ENCODE measurements at regions not wholly inside any gene's neighbourhood (a gene's known extent, or its start where the extent isn't known, plus 50 kb on each side); places are given as distances from the start of the nearest gene placed in this dataset.

- POLR2A ChIA-PET = no interaction called here
- H3K9me3 Mint-ChIP-seq = no peaks in the 10 kb centered on the region
- ATAC-seq (ENCODE audit: low read depth) (no peak), DNase-seq (no peak)
- no peak overlapping the region for H3K27ac Mint-ChIP-seq
- no peaks in the 10 kb centered on the region for H3K4me1 Mint-ChIP-seq
- no peaks in the 10 kb centered on the region for H3K36me3 Mint-ChIP-seq
- no peak overlapping the region for H3K4me3 Mint-ChIP-seq
- H3K27me3 Mint-ChIP-seq = peaks cover 7% of the 10 kb centered on the region
Measured at GRCh38 chr2:121869873-121870272, 114.4 kb downstream of the TSN start.

GRCh38 chr2:121872651-121873050 lies 117.2 kb downstream of the TSN start:
- no peaks in the 10 kb centered on the region for H3K9me3 Mint-ChIP-seq
- H3K4me1 Mint-ChIP-seq = no peaks in the 10 kb centered on the region
- no peak overlapping the region for H3K4me3 Mint-ChIP-seq
- DNase-seq (no peak), ATAC-seq (ENCODE audit: low read depth) (no peak)
- peaks cover 7% of the 10 kb centered on the region for H3K27me3 Mint-ChIP-seq
- no peak overlapping the region for H3K27ac Mint-ChIP-seq
- no peaks in the 10 kb centered on the region for H3K36me3 Mint-ChIP-seq
- POLR2A ChIA-PET = no interaction called here

- H3K4me1 Mint-ChIP-seq = no peaks in the 10 kb centered on the region
- H3K27ac Mint-ChIP-seq = no peak overlapping the region
- DNase-seq (no peak), ATAC-seq (ENCODE audit: low read depth) (no peak)
- H3K27me3 Mint-ChIP-seq = peaks cover 8% of the 10 kb centered on the region
- no peaks in the 10 kb centered on the region for H3K36me3 Mint-ChIP-seq
- no peak overlapping the region for H3K4me3 Mint-ChIP-seq
- H3K9me3 Mint-ChIP-seq = no peaks in the 10 kb centered on the region
- POLR2A ChIA-PET = no interaction called here
Measured at GRCh38 chr2:121873864-121874263, 118.4 kb downstream of the TSN start.

- Mint-ChIP-seq H3K4me3 (no peak overlapping the region), H3K36me3 (no peaks in the 10 kb centered on the region), H3K27me3 (peaks cover 10% of the 10 kb centered on the region), H3K27ac (no peak overlapping the region), H3K4me1 (no peaks in the 10 kb centered on the region), H3K9me3 (no peaks in the 10 kb centered on the region)
- DNase-seq (no peak), ATAC-seq (ENCODE audit: low read depth) (no peak)
- POLR2A ChIA-PET = no interaction called here
Measured at GRCh38 chr2:121875585-121876185, 120.2 kb downstream of the TSN start.

- H3K27ac Mint-ChIP-seq = no peak overlapping the region
- ATAC-seq (ENCODE audit: low read depth) (no peak), DNase-seq (no peak)
- H3K27me3 Mint-ChIP-seq = peaks cover 14% of the 10 kb centered on the region
- H3K9me3 Mint-ChIP-seq = no peaks in the 10 kb centered on the region
- no peak overlapping the region for H3K4me3 Mint-ChIP-seq
- no peaks in the 10 kb centered on the region for H3K4me1 Mint-ChIP-seq
- POLR2A ChIA-PET = no interaction called here
- H3K36me3 Mint-ChIP-seq = no peaks in the 10 kb centered on the region
Measured at GRCh38 chr2:121877366-121877765, 121.9 kb downstream of the TSN start.

GRCh38 chr2:121880283-121880682 lies 124.8 kb downstream of the TSN start:
- H3K36me3 Mint-ChIP-seq = no peaks in the 10 kb centered on the region

GRCh38 chr2:121881038-121881437 lies 125.6 kb downstream of the TSN start:
- no peak overlapping the region for H3K4me3 Mint-ChIP-seq
- DNase-seq = no peak
- POLR2A ChIA-PET = no interaction called here
- H3K27me3 Mint-ChIP-seq = peaks cover 14% of the 10 kb centered on the region
- no peaks in the 10 kb centered on the region for H3K36me3 Mint-ChIP-seq
- no peaks in the 10 kb centered on the region for H3K9me3 Mint-ChIP-seq
- no peak for ATAC-seq (ENCODE audit: low read depth)
- H3K4me1 Mint-ChIP-seq = no peaks in the 10 kb centered on the region
- no peak overlapping the region for H3K27ac Mint-ChIP-seq

More at GRCh38 chr2:121880283-121880682, 124.8 kb downstream of the TSN start:
- ATAC-seq (ENCODE audit: low read depth) (no peak), DNase-seq (no peak)
- Mint-ChIP-seq H3K4me3 (no peak overlapping the region), H3K27me3 (peaks cover 14% of the 10 kb centered on the region), H3K9me3 (no peaks in the 10 kb centered on the region), H3K4me1 (no peaks in the 10 kb centered on the region), H3K27ac (no peak overlapping the region)
- POLR2A ChIA-PET = no interaction called here

GRCh38 chr2:121881950-121882349 lies 126.5 kb downstream of the TSN start:
- no peak for DNase-seq
- no peaks in the 10 kb centered on the region for H3K9me3 Mint-ChIP-seq
- no peak overlapping the region for H3K4me3 Mint-ChIP-seq
- H3K27ac Mint-ChIP-seq = no peak overlapping the region
- no peak for ATAC-seq (ENCODE audit: low read depth)
- no peaks in the 10 kb centered on the region for H3K4me1 Mint-ChIP-seq
- POLR2A ChIA-PET = no interaction called here
- peaks cover 12% of the 10 kb centered on the region for H3K27me3 Mint-ChIP-seq
- H3K36me3 Mint-ChIP-seq = no peaks in the 10 kb centered on the region

- H3K36me3 Mint-ChIP-seq = no peaks in the 10 kb centered on the region
- ATAC-seq (ENCODE audit: low read depth) (no peak), DNase-seq (no peak)
- POLR2A ChIA-PET = no interaction called here
- H3K4me1 Mint-ChIP-seq = no peaks in the 10 kb centered on the region
- H3K9me3 Mint-ChIP-seq = no peaks in the 10 kb centered on the region
- H3K4me3 Mint-ChIP-seq = no peak overlapping the region
- no peak overlapping the region for H3K27ac Mint-ChIP-seq
- peaks cover 8% of the 10 kb centered on the region for H3K27me3 Mint-ChIP-seq
Measured at GRCh38 chr2:121884078-121884477, 128.6 kb downstream of the TSN start.

- Mint-ChIP-seq H3K36me3 (no peaks in the 10 kb centered on the region), H3K27me3 (peaks cover 8% of the 10 kb centered on the region), H3K9me3 (no peaks in the 10 kb centered on the region), H3K4me3 (no peak overlapping the region), H3K4me1 (no peaks in the 10 kb centered on the region), H3K27ac (no peak overlapping the region)
- POLR2A ChIA-PET = no interaction called here
- DNase-seq = no peak
- ATAC-seq (ENCODE audit: low read depth) = no peak
Measured at GRCh38 chr2:121884511-121884921, 129.1 kb downstream of the TSN start.

- ATAC-seq (ENCODE audit: low read depth) = no peak
- Mint-ChIP-seq H3K4me1 (no peaks in the 10 kb centered on the region), H3K4me3 (no peak overlapping the region), H3K9me3 (no peaks in the 10 kb centered on the region), H3K36me3 (no peaks in the 10 kb centered on the region), H3K27me3 (peaks cover 3% of the 10 kb centered on the region), H3K27ac (no peak overlapping the region)
- DNase-seq = no peak
- POLR2A ChIA-PET = no interaction called here
Measured at GRCh38 chr2:121886059-121886458, 130.6 kb downstream of the TSN start.

- POLR2A ChIA-PET = no interaction called here
- Mint-ChIP-seq H3K27ac (no peak overlapping the region), H3K27me3 (no peaks in the 10 kb centered on the region), H3K4me3 (no peak overlapping the region), H3K4me1 (no peaks in the 10 kb centered on the region), H3K9me3 (peaks cover 2% of the 10 kb centered on the region), H3K36me3 (no peaks in the 10 kb centered on the region)
- no peak for DNase-seq
- no peak for ATAC-seq (ENCODE audit: low read depth)
Measured at GRCh38 chr2:121887513-121888188, 132.2 kb downstream of the TSN start.

GRCh38 chr2:121888189-121888557 lies 132.7 kb downstream of the TSN start:
- Mint-ChIP-seq H3K27ac (no peak overlapping the region), H3K27me3 (no peaks in the 10 kb centered on the region), H3K4me1 (no peaks in the 10 kb centered on the region), H3K9me3 (peaks cover 2% of the 10 kb centered on the region), H3K4me3 (no peak overlapping the region), H3K36me3 (no peaks in the 10 kb centered on the region)
- DNase-seq = no peak
- POLR2A ChIA-PET = no interaction called here
- no peak for ATAC-seq (ENCODE audit: low read depth)

GRCh38 chr2:121890041-121890440 lies 134.6 kb downstream of the TSN start:
- POLR2A ChIA-PET = no interaction called here
- no peaks in the 10 kb centered on the region for H3K36me3 Mint-ChIP-seq
- no peaks in the 10 kb centered on the region for H3K4me1 Mint-ChIP-seq
- no peak overlapping the region for H3K4me3 Mint-ChIP-seq
- no peak overlapping the region for H3K27ac Mint-ChIP-seq
- no peak for DNase-seq
- no peaks in the 10 kb centered on the region for H3K27me3 Mint-ChIP-seq
- peaks cover 2% of the 10 kb centered on the region for H3K9me3 Mint-ChIP-seq
- no peak for ATAC-seq (ENCODE audit: low read depth)
